ENCODE measurements at regions not wholly inside any gene's neighbourhood (a gene's known extent, or its start where the extent isn't known, plus 50 kb on each side); places are given as distances from the start of the nearest gene placed in this dataset.
"Not testable (repeated sequence)": the region's sequence is repeated elsewhere in the genome, so short reads cannot be mapped to it uniquely, and the experiment has no call there.

DNA sequence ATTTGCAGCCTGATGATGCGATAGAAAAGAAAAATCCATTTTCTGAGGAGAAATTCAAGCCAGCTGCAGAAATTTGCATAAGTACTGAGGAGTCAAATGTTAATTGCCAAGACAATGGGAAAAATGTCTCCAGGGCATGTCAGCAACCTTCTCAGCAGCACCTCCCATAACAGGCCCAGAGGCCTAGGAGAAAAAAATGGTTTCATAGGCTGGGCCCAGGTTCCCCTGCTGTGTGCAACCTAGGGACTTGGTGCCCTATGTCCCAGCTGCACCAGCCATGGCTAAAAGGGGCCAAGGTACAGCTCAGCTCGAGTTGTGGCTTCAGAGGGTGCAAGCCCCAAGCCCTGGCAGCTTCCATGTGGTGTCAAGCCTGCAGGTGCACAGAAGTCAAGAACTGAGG, 144.8 kb upstream of the PRKD1 start:
- not testable (repeated sequence) for DNase-seq

DNA sequence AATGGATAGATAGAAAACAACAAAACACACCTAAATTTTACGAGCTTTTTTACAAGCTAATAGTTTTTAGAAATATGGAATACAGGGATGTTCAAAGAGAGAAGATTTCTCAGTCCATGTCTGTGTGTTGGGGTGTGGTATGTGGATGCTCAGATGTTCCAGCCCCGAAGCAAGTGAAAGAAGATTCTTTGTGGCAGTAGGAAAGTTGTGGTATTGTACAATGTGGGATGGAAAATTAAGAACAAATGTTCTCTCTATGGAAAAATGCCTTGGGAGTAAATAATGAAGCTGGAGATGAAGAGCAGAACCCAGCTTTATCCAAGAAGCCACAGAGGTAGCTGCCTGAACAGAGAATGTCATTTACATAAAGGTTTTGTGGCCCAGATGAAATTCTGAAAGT, 150.3 kb upstream of the PRKD1 start:
- DNase-seq: no peak

- no peak for DNase-seq
Observed at GRCh38 chr14:30078811-30079402, 151.3 kb upstream of the PRKD1 start.

- no peak for DNase-seq
Observed at GRCh38 chr14:30082486-30082885, 154.8 kb upstream of the PRKD1 start.

GRCh38 chr14:30084811-30085210, 157.2 kb upstream of the PRKD1 start:
- no peak for DNase-seq

- no peak for DNase-seq
Observed at GRCh38 chr14:30085943-30086342, 158.3 kb upstream of the PRKD1 start.

GRCh38 chr14:30088620-30089019, 161.0 kb upstream of the PRKD1 start:
- DNase-seq: no peak

DNA sequence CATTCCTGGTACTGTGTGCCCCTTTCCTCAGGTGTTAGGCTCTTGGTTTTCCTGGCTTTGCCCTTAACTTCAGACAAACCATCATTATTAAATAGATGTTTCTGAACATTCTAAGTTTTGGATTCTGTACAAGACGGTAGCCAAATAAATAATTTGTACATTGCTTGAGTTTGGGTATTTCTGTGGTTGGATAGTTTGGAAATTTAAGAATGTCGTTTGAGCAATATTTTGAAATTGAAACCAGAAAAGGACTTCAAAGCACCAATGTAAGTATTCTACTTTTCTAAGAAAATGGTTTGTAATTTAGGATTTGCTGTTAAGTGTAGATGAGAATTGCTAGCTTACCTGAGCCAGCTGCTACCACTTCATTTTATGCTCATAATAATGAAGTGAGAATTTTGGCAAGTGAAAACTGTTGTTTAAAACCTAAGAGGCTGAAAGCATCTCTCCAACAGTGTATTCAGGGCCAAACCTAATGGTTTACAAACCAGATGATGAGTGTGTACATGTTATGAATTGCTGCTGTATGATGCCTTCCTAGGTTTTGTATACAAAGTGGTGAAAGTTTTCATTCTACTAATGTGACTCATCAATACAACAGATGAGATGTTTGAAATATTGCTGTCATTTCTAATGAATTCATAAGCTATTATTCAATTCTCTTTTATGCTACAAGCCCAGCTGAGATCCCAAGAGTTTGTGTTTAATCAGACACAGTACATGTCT, 181.5 kb upstream of the PRKD1 start:
- DNase-seq: no peak

GRCh38 chr14:30114051-30114450, 186.4 kb upstream of the PRKD1 start:
- DNase-seq: no peak

GRCh38 chr14:30115756-30116155, 188.1 kb upstream of the PRKD1 start:
- no peak for DNase-seq

DNA sequence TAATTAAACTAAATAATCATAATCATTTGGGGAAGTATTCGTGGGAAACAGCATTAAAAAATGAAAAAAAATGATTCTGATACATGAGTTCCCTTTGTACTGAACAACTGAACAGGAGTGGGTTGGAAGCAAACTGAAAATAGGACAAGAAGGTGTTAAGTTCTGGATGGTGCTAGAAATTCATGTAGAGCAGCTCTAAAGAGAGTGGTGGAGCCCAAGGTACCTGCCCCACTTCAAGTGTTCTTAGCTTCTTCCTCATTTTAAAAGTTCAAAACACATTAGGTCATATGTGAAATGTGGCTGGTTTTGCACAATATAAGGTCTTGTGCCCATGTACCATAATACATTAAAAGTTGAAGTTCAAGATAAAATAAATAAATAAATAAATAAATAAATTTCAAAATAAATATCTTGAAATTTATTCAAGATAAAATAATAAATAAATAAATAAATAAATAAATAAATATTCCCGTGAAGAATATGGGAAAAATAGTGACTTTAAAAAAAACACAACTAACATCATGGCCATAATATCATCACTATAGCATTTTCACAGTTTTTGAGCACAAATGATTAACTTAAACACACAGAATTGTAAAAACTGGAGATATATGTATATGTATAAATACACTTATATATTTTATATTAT, 191.5 kb upstream of the PRKD1 start:
- no peak for DNase-seq

- DNase-seq: no peak
Observed at GRCh38 chr14:30125322-30125979, 197.8 kb upstream of the PRKD1 start.

- no peak for DNase-seq
Observed at GRCh38 chr14:30129807-30130206, 202.2 kb upstream of the PRKD1 start.

DNA sequence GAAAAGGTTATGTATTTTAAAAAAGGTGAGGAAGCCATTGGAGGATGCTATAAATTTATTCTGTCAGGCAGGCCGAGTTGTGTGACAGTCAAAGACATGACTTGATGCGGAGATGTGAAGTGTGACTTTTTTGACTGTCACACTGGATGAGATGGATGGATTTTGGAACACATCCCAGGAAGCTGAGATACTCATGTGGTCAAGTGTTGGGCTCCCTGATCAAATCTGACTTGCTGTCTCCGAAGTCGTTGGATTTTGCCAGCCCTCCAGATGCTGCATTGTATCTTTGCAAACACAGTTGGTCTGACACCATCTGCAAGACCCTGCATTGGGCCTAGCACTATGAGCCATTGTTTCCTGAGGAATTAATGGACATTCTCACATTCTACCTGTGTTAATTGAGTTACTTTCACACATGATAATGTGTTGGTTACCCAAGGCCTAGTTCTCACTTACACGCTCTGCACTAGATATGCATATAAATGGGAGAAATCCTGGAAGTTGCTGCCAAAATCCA, 204.0 kb upstream of the PRKD1 start:
- no peak for DNase-seq

DNA sequence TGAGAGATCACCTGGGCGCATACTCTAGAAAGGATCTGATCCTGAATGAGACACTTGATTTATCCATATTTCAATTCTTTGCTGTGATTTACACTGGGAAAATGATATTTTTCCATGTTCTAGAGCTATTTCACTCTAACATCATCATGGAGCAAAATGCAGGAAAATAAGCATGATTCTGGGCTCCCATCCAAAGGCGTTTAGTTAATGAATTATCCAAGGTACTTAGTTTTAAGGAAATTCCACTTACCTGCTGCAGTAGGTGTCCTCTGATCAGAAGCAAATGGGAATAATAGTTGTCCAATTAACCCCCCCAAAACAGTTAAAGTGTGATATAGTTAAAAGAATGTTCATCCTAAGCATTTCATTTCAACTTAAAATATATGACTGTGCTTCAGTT, 204.5 kb upstream of the PRKD1 start:
- no peak for DNase-seq

DNA sequence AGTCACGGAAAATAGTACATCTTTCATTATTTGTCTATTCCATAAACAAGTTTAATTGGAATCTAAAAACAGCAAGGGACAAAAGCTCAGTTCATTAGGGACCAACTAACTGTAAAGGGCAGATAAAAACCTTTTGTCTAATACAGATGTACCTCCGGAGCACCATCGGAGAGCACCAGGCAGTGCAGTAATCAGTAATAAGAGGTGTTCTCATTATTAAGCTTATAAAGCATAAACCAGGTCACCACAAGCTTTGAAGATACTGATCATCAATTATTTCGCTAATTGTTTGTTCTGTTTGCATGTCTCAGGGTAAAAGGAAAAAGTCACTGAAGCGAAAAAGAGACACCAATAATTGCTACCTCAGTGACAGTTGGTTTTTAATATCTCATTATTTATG, 207.3 kb upstream of the PRKD1 start:
- no peak for DNase-seq

- DNase-seq: no peak
Observed at GRCh38 chr14:30138567-30138966, 210.9 kb upstream of the PRKD1 start.

GRCh38 chr14:30142216-30142615, 214.6 kb upstream of the PRKD1 start:
- no peak for DNase-seq

- no peak for DNase-seq
Observed at GRCh38 chr14:30143627-30144026, 216.0 kb upstream of the PRKD1 start.

DNA sequence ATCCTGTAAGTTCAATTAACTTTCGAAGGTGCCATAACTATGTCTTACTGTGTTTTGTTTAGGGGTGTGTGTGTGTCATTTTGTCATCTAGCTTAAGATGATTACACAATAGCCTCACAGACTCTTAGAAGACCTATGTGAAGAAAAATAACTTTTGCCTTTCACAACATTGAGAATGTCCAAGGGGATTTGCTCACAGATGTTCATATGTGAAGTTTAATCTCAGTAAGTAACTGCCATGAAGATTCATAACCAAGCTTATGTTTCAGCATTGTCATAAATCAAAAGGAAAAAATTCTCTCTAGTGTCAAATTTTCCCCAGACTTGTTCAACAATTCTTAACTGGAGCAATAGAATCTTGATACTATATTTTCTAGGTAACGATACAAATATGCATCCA, 226.1 kb upstream of the PRKD1 start:
- DNase-seq: no peak

DNA sequence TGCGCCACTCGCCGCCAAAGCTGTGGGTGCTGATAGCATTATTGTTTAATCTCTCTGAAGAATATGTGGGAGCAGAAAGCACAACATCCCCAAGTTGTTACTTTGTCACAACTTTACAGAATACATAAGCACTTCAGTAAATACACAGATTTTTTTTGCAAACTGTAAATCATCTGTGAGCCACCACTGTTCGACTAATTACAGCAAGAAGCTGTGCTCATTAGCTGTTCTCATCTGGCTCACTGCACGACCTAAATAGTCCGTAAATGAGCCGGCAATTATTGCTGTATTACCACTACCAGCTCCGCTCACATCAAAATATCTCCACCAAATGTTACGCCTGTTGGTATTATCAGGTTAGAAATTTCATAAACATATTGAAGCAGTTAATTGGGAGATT, 228.9 kb upstream of the PRKD1 start:
- no peak for DNase-seq

GRCh38 chr14:30158299-30158698, 230.7 kb upstream of the PRKD1 start:
- DNase-seq: no peak

DNA sequence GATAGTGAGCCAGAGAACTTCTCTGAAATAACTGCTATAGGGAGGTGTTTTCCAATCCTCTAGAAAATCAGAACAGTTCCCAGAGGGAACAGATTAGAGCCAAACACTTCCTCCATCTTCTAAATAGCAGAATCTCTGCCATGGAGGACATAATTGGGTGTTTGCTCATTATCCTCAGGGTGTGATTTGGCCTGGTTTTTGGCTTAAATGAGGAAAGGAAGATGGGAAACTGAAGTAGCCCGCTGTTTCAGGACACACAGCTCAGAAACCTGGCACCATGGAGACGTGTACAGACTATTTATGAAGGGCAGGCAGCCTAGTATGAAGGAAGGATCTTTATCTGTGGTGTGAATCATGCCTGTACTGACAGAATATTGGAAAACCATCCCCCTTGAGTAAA, 231.7 kb upstream of the PRKD1 start:
- no peak for DNase-seq

GRCh38 chr14:30160608-30161007, 233.0 kb upstream of the PRKD1 start:
- DNase-seq: no peak

All from CD4-positive, alpha-beta T cell treated with Interleukin-21 for 1 hour (primary cell).